NCI-H2196 (cell line): ENCODE measurements at regions not wholly inside any gene's neighbourhood (a gene's known extent, or its start where the extent isn't known, plus 50 kb on each side); places are given as distances from the start of the nearest gene placed in this dataset.
"Not testable (repeated sequence)": the region's sequence is repeated elsewhere in the genome, so short reads cannot be mapped to it uniquely, and the experiment has no call there.

Source experiments
- DNase-seq: peaks from one replicate; lab custom pipeline; 2025; ENCODE audit not compliant: unreplicated experiment; lab: John Stamatoyannopoulos, UW

GRCh38 chr5:148740966-148741742 lies 85.3 kb upstream of the ADRB2 start:
- DNase-seq: peak; percentile 13

GRCh38 chr5:148741766-148742165 lies 84.6 kb upstream of the ADRB2 start:
- DNase-seq: not testable (repeated sequence)

GRCh38 chr5:148744380-148744779 lies 82.0 kb upstream of the ADRB2 start:
- DNase-seq: not testable (repeated sequence)

GRCh38 chr5:148746826-148747535 lies 79.4 kb upstream of the ADRB2 start:
- no peak for DNase-seq

GRCh38 chr5:148747536-148747906 lies 78.9 kb upstream of the ADRB2 start:
- DNase-seq: no peak

GRCh38 chr5:148748702-148749392 lies 77.6 kb upstream of the ADRB2 start:
- DNase-seq: no peak

- DNase-seq: no peak
Measured at GRCh38 chr5:148750614-148751013, 75.8 kb upstream of the ADRB2 start.

GRCh38 chr5:148751025-148751424 lies 75.4 kb upstream of the ADRB2 start:
- DNase-seq: no peak

GRCh38 chr5:148752375-148752774 lies 74.0 kb upstream of the ADRB2 start:
- not testable (repeated sequence) for DNase-seq

GRCh38 chr5:148759101-148759500 lies 67.3 kb upstream of the ADRB2 start:
- no peak for DNase-seq

- no peak for DNase-seq
Measured at GRCh38 chr5:148760945-148761638, 65.3 kb upstream of the ADRB2 start.

- no peak for DNase-seq
Measured at GRCh38 chr5:148763996-148764395, 62.4 kb upstream of the ADRB2 start.

- DNase-seq: no peak
Measured at GRCh38 chr5:148765061-148765460, 61.4 kb upstream of the ADRB2 start.

GRCh38 chr5:148768806-148769415 lies 57.5 kb upstream of the ADRB2 start:
- no peak for DNase-seq

GRCh38 chr5:148769941-148770340 lies 56.5 kb upstream of the ADRB2 start:
- no peak for DNase-seq

GRCh38 chr5:148774313-148774712 lies 52.1 kb upstream of the ADRB2 start:
- DNase-seq: no peak

- no peak for DNase-seq
Measured at GRCh38 chr5:148776261-148776660, 50.1 kb upstream of the ADRB2 start.
